D721Med (cell line): ENCODE measurements at regions not wholly inside any gene's neighbourhood (a gene's known extent, or its start where the extent isn't known, plus 50 kb on each side); places are given as distances from the start of the nearest gene placed in this dataset.

ENCODE experiments used
- DNase-seq: peaks from one replicate; pipeline ENCODE4 v3.0.0; 2011; ENCODE audit warnings: low spot score; ENCODE audit not compliant: insufficient read length
- FAIRE-seq: peaks from 2 replicates; lab custom pipeline; 2011; peaks lifted over from hg19 to GRCh38; lab: Jason Lieb, UNC
- CTCF ChIP-seq: IDR thresholded peaks from 2 replicates; pipeline ENCODE4 v1.5.1; 2012; ENCODE audit warnings: mild to moderate bottlenecking, control low read depth; ENCODE audit not compliant: insufficient read depth; ENCODE audit errors: missing control alignments

GRCh38 chr5:103623425-103623824 is 60.8 kb upstream of the NUDT12 start:
- no peak for DNase-seq
- no peak for FAIRE-seq
- no peak for TF ChIP-seq CTCF

GRCh38 chr5:103621548-103621930 is 59.0 kb upstream of the NUDT12 start:
- DNase-seq (no peak), FAIRE-seq (no peak)
- no peak for TF ChIP-seq CTCF

GRCh38 chr5:103620851-103621547 is 58.4 kb upstream of the NUDT12 start:
- TF ChIP-seq CTCF: no peak
- no peak for FAIRE-seq
- no peak for DNase-seq

- no peak for DNase-seq
- FAIRE-seq: no peak
- TF ChIP-seq CTCF: no peak
These were observed 55.3 kb upstream of the NUDT12 start for GRCh38 chr5:103617913-103618312.

- FAIRE-seq: no peak
- DNase-seq: no peak
- TF ChIP-seq CTCF: no peak
These were observed 54.5 kb upstream of the NUDT12 start for GRCh38 chr5:103617090-103617489.

GRCh38 chr5:103612545-103612944 is 50.0 kb upstream of the NUDT12 start:
- TF ChIP-seq CTCF: no peak
- no peak for FAIRE-seq
- DNase-seq: no peak
